Heart right ventricle (tissue), 16 donors: ENCODE measurements at regions not wholly inside any gene's neighbourhood (a gene's known extent, or its start where the extent isn't known, plus 50 kb on each side); places are given as distances from the start of the nearest gene placed in this dataset.
"Not testable (repeated sequence)": the region's sequence is repeated elsewhere in the genome, so short reads cannot be mapped to it uniquely, and the experiment has no call there.

Source experiments
- ATAC-seq, 8 donors: fragments of 200-7000 bp; cut with Tn5 transposase; one replicate each; pipeline ENCODE4 v1.9.1; 2020; ENCODE audit warnings: mild to moderate bottlenecking in 8 of 8, moderate library complexity in 8 of 8, moderate number of reproducible peaks in 1 of 8
- DNase-seq, 2 donors: peaks; one replicate each; pipeline ENCODE4 v3.0.0-alpha.2; 2020
- H3K27ac ChIP-seq, 10 donors: fragments of 200-600 bp; sonication (generic) in 2 of 10; one replicate each; pipeline versions ENCODE4 v1.5.0 to v1.8.0; 2020 to 2022; ENCODE audit warnings: mild to moderate bottlenecking in 3 of 10
- H3K27me3 ChIP-seq, 7 donors: fragments of 200-600 bp; one replicate each; pipeline ENCODE4 v1.8.0; 2021 to 2022; ENCODE audit warnings: mild to moderate bottlenecking in 2 of 7
- H3K36me3 ChIP-seq, 9 donors: fragments of 200-600 bp; sonication (generic) in 1 of 9; one replicate each; pipeline versions ENCODE4 v1.5.0 to v1.8.0; 2020 to 2022; ENCODE audit warnings: mild to moderate bottlenecking in 2 of 9
- H3K4me1 ChIP-seq, 9 donors: fragments of 200-600 bp; sonication (generic) in 1 of 9; one replicate each; pipeline versions ENCODE4 v1.5.0 to v1.8.0; 2020 to 2022; ENCODE audit warnings: mild to moderate bottlenecking in 4 of 9
- H3K4me3 ChIP-seq, 10 donors: fragments of 200-600 bp; sonication (generic) in 2 of 10; one replicate each; pipeline versions ENCODE4 v1.5.0 to v1.8.0; 2020 to 2022; ENCODE audit warnings: mild to moderate bottlenecking in 7 of 10, moderate library complexity in 2 of 10
- H3K9me3 ChIP-seq, 11 donors: fragments of 200-600 bp in 10 of 11; sonication (generic) in 2 of 11; one replicate each; pipeline versions ENCODE4 v1.5.0 to v1.8.0; 2013 to 2022; ENCODE audit warnings: mild to moderate bottlenecking in 2 of 11, control low read depth in 1 of 11, moderate library complexity in 1 of 11
- CTCF ChIP-seq, 9 donors: fragments of 200-600 bp; sonication (generic) in 2 of 9; IDR thresholded peaks; one replicate each; pipeline versions ENCODE4 v1.5.0 to v1.8.0; 2021 to 2022; ENCODE audit warnings: antibody characterized with exemption in 9 of 9, mild to moderate bottlenecking in 5 of 9, moderate library complexity in 1 of 9
- WGBS, 2 donors: extraction: QIAGEN DNeasy Blood & Tissue Kit; methylation state at CpG; one replicate each; pipeline ENCODE4 v1.1.7; 2013; ENCODE audit warnings: inconsistent platforms in 1 of 2; 5-methylcytosine and 5-hydroxymethylcytosine counted together
- intact Hi-C, 10 donors: fragments of 100-400 bp; cut with DNase I; formaldehyde crosslinking; loops; one replicate each; pipeline versions ENCODE4 v1.11.1 to v1.14.2; 2022
- donor health status: Arrhythmogenic right ventricular cardiomyopathy.
- donor health status: ischemic (EF 13 %, LVEDD 7.1; RV severe dilation, severe dysfunction).
- donor health status: healthy with polysubstance abuse.
- donor health status: DM: no; HTN: yes; CAD: no.
- donor health status: DM: no; HTN: no; CAD: no.
- donor health status: ischemic (EF 25% LVEDD 6.9; RV normal size, moderate dysfunction).
- donor health status: ischemic (EF 25% LVEDD 5.7; RV mildly dilated, moderate dysfunction).
- donor health status: healthy.
- donor health status: DM: yes; HTN: yes; CAD: no.
- donor health status: Ischemic cardiomyopathy.
- donor health status: ischemic (EF 35%, LVEDD 5.7; RV mildly dilated, moderate dysfunction).
- donor health status: nonischemic (EF 11% LVEDD 7.7; RV severe dilation, severe dysfunction).
- donor health status: DM: yes; HTN: yes; CAD: no.
- donor health status: PGD.
- donor health status: ischemic (EF 29% LVEDD 5.4; RV normal size, mild dysfunction).
- donor health status: nonischemic (EF 23%, LVEDD 6.1; RV moderate dilation, normal function).

- H3K4me3 ChIP-seq, ATAC-seq, H3K36me3 ChIP-seq, H3K27ac ChIP-seq, H3K9me3 ChIP-seq, DNase-seq: not testable (repeated sequence)
- 79 to 81% methylated on average over 20 of the region's 20 CpGs for WGBS, 2 donors
- intact Hi-C loops: loop anchor here in 2 of 10 donors (10.0 kb wide), 2 partner anchors 192 to 308 kb away; partner anchors contain the start of gene SULF2 (in 1 of the 2)
- Histone ChIP-seq H3K27me3 (peaks cover 0 to 20% (median 4%) of the 10 kb centered on the region in 7 donors), H3K4me1 (peaks cover 0 to 38% (median 17%) of the 10 kb centered on the region in 9 donors)
Observed at GRCh38 chr20:47977017-47977788, 191.9 kb upstream of the SULF2 start.

GRCh38 chr20:47974234-47974878 lies 189.1 kb upstream of the SULF2 start:
- no peak for DNase-seq
- intact Hi-C loops: loop anchor here in 2 of 10 donors (10.0 kb wide), 2 partner anchors 190 to 310 kb away; partner anchors contain the start of gene SULF2 (in 1 of the 2)
- Histone ChIP-seq H3K36me3 (no peaks in the 10 kb centered on the region), H3K4me1 (peaks cover 0 to 35% (median 18%) of the 10 kb centered on the region in 9 donors), H3K9me3 (no peaks in the 10 kb centered on the region), H3K27ac (peak overlapping the region in 8 of 10 donors; percentile 36 to 87 (median 66)), H3K27me3 (peaks cover 0 to 21% (median 8%) of the 10 kb centered on the region in 7 donors), H3K4me3 (no peak overlapping the region)
- no peak for ATAC-seq
- WGBS, 2 donors: 83 to 90% methylated on average over 8 of the region's 8 CpGs
- no peak for TF ChIP-seq CTCF (IDR thresholded peaks at IDR 0.05)

GRCh38 chr20:47973519-47974233 lies 188.4 kb upstream of the SULF2 start:
- Histone ChIP-seq H3K9me3 (no peaks in the 10 kb centered on the region), H3K27me3 (peaks cover 0 to 21% (median 8%) of the 10 kb centered on the region in 7 donors), H3K36me3 (no peaks in the 10 kb centered on the region), H3K4me3 (no peak overlapping the region), H3K27ac (peak overlapping the region in 8 of 10 donors; percentile 36 to 87 (median 70)), H3K4me1 (peaks cover 0 to 35% (median 18%) of the 10 kb centered on the region in 9 donors)
- no peak for TF ChIP-seq CTCF (IDR thresholded peaks at IDR 0.05)
- ATAC-seq: peak; percentile 52 to 90 (median 80)
- peak; percentile 49 to 70 for DNase-seq
- WGBS, 2 donors: 60 to 64% methylated on average over 26 of the region's 26 CpGs
- intact Hi-C loops: loop anchor here in 2 of 10 donors (10.0 kb wide), 2 partner anchors 189 to 311 kb away; partner anchors contain the start of gene SULF2 (in 1 of the 2)

- H3K4me3 ChIP-seq: no peak overlapping the region
- H3K27ac ChIP-seq: peak overlapping the region; percentile 29 to 87 (median 62)
- peaks cover 0 to 34% (median 18%) of the 10 kb centered on the region in 9 donors for H3K4me1 ChIP-seq
- H3K27me3 ChIP-seq: peaks cover 0 to 21% (median 8%) of the 10 kb centered on the region in 7 donors
- H3K9me3 ChIP-seq: no peaks in the 10 kb centered on the region
- H3K36me3 ChIP-seq: no peaks in the 10 kb centered on the region
- WGBS, 2 donors: 65 to 75% methylated on average over 17 of the region's 17 CpGs
- ATAC-seq (peak in 1 of 8 donors; percentile 9), DNase-seq (no peak)
- intact Hi-C loops: loop anchor here in 2 of 10 donors (10.0 kb wide), 2 partner anchors 188 to 312 kb away; partner anchors contain the start of gene SULF2 (in 1 of the 2)
- TF ChIP-seq CTCF (IDR thresholded peaks at IDR 0.05): no peak
Observed at GRCh38 chr20:47972916-47973309, 187.6 kb upstream of the SULF2 start.
